OCI-LY3 (cell line): ENCODE measurements at regions not wholly inside any gene's neighbourhood (a gene's known extent, or its start where the extent isn't known, plus 50 kb on each side); places are given as distances from the start of the nearest gene placed in this dataset.

Source experiments
- CTCF ChIP-seq: fragments of 200-600, 300-600 bp; sonication (generic); IDR thresholded peaks from 2 replicates; pipeline ENCODE4 v1.5.1; 2014; ENCODE audit warnings: antibody characterized with exemption, low read length, low read depth
- EZH2phosphoT487 ChIP-seq: fragments of 200-600 bp; shearing (Covaris generic); IDR thresholded peaks from 2 replicates; pipeline ENCODE4 v1.6.1; 2018; ENCODE audit warnings: antibody characterized with exemption, mixed run types, low read depth

GRCh38 chr4:124015766-124016165, 619.2 kb downstream of the SPRY1 start:
- TF ChIP-seq CTCF = no peak
- no peak for TF ChIP-seq EZH2phosphoT487
